GM19452 (cell line): ENCODE measurements at regions not wholly inside any gene's neighbourhood (a gene's known extent, or its start where the extent isn't known, plus 50 kb on each side); places are given as distances from the start of the nearest gene placed in this dataset.
A peak's percentile ranks its signal among the peaks of the same experiment; 100 is the strongest.
"Not testable (repeated sequence)": the region's sequence is repeated elsewhere in the genome, so short reads cannot be mapped to it uniquely, and the experiment has no call there.

Experiments
- ATAC-seq: cut with Tn5 transposase; IDR thresholded peaks from one replicate; pipeline ENCODE4 v1.9.1; 2021; ENCODE audit not compliant: unreplicated experiment

GRCh38 chr6:56720882-56721281 lies 78.2 kb upstream of the DST start:
- no peak for ATAC-seq

- ATAC-seq: not testable (repeated sequence)
Observed at GRCh38 chr6:56720202-56720601, 77.5 kb upstream of the DST start.

GRCh38 chr6:56719315-56720058 lies 76.8 kb upstream of the DST start:
- ATAC-seq: not testable (repeated sequence)

- no peak for ATAC-seq
Observed at GRCh38 chr6:56718236-56718635, 75.5 kb upstream of the DST start.

- no peak for ATAC-seq
Observed at GRCh38 chr6:56716229-56716628, 73.5 kb upstream of the DST start.

GRCh38 chr6:56715741-56716140 lies 73.1 kb upstream of the DST start:
- no peak for ATAC-seq

- no peak for ATAC-seq
Observed at GRCh38 chr6:56714982-56715456, 72.3 kb upstream of the DST start.

- peak; percentile 39 for ATAC-seq
Observed at GRCh38 chr6:56714273-56714672, 71.6 kb upstream of the DST start.

GRCh38 chr6:56713254-56713672 lies 70.6 kb upstream of the DST start:
- ATAC-seq: no peak

GRCh38 chr6:56710967-56711366 lies 68.3 kb upstream of the DST start:
- ATAC-seq: no peak

- no peak for ATAC-seq
Observed at GRCh38 chr6:56709650-56710049, 67.0 kb upstream of the DST start.

GRCh38 chr6:56708810-56709597 lies 66.3 kb upstream of the DST start:
- no peak for ATAC-seq

GRCh38 chr6:56706981-56707726 lies 64.5 kb upstream of the DST start:
- no peak for ATAC-seq

- no peak for ATAC-seq
Observed at GRCh38 chr6:56699066-56699654, 56.5 kb upstream of the DST start.

- ATAC-seq: no peak
Observed at GRCh38 chr6:56695702-56696101, 53.0 kb upstream of the DST start.

- no peak for ATAC-seq
Observed at GRCh38 chr6:56694002-56694401, 51.3 kb upstream of the DST start.

- no peak for ATAC-seq
Observed at GRCh38 chr6:56693246-56693607, 50.5 kb upstream of the DST start.

GRCh38 chr6:56692523-56693245 lies 50.0 kb upstream of the DST start:
- no peak for ATAC-seq
